Ovary (tissue), 3 donors: ENCODE measurements at regions not wholly inside any gene's neighbourhood (a gene's known extent, or its start where the extent isn't known, plus 50 kb on each side); places are given as distances from the start of the nearest gene placed in this dataset.

Source experiments
- CTCF ChIP-seq, 3 donors: fragments of 450-650 bp in 2 of 3; fragments of 200-600 bp in 1 of 3; IDR thresholded peaks; one replicate each; pipeline versions ENCODE4 v1.5.1 to v1.8.0; 2016 to 2022; ENCODE audit warnings: antibody characterized with exemption in 3 of 3, mild to moderate bottlenecking in 1 of 3
- EP300 ChIP-seq: sonication (generic); formaldehyde crosslinking; IDR thresholded peaks from one replicate; pipeline ENCODE4 v1.6.1; 2017; ENCODE audit warnings: antibody characterized with exemption
- donor health status: DM: no; HTN: no; CAD: no.

- TF ChIP-seq CTCF (IDR thresholded peaks at IDR 0.05) (no peak), EP300 (no peak)
These were observed 465.4 kb downstream of the ETV1 start for GRCh38 chr7:13524076-13524475.
